ENCODE measurements at regions not wholly inside any gene's neighbourhood (a gene's known extent, or its start where the extent isn't known, plus 50 kb on each side); places are given as distances from the start of the nearest gene placed in this dataset.

GRCh38 chr10:91048380-91048779 is 127.5 kb upstream of the ANKRD1 start:
- no peak for TF ChIP-seq CTCF (IDR thresholded peaks at IDR 0.05; ENCODE audit: low read length)
- no peak for TF ChIP-seq EZH2 (optimal IDR thresholded peaks at IDR 0.05; ENCODE audit: low read depth, low read length)
- TF ChIP-seq EZH2phosphoT487 (IDR thresholded peaks at IDR 0.05; ENCODE audit: low read length): no peak
